ENCODE measurements at regions not wholly inside any gene's neighbourhood (a gene's known extent, or its start where the extent isn't known, plus 50 kb on each side); places are given as distances from the start of the nearest gene placed in this dataset.
"Not testable (repeated sequence)": the region's sequence is repeated elsewhere in the genome, so short reads cannot be mapped to it uniquely, and the experiment has no call there.

- Histone ChIP-seq H3K27ac (ENCODE audit: low read length) (no peak overlapping the region), H3K4me1 (ENCODE audit: control insufficient read depth, insufficient read depth, low read length) (no peaks in the 10 kb centered on the region), H3K9me3 (ENCODE audit: control insufficient read depth, low read depth, low read length) (no peaks in the 10 kb centered on the region), H3K27me3 (ENCODE audit: control insufficient read depth, insufficient read depth, low read length) (no peaks in the 10 kb centered on the region), H3K4me3 (ENCODE audit: low read length) (no peak overlapping the region), H3K36me3 (ENCODE audit: control insufficient read depth, insufficient read depth, low read length) (no peaks in the 10 kb centered on the region)
- 88% methylated on average over 2 of the region's 5 CpGs for WGBS (ENCODE audit: insufficient coverage, low lambda C conversion rate)
- DNase-seq: no peak
These were observed 67.4 kb downstream of the SNTN start for GRCh38 chr3:63719796-63720445.

GRCh38 chr3:63720951-63721350, 68.5 kb downstream of the SNTN start:
- not testable (repeated sequence) for H3K27ac ChIP-seq (ENCODE audit: low read length); DNase-seq; H3K4me3 ChIP-seq (ENCODE audit: low read length); H3K27me3 ChIP-seq (ENCODE audit: control insufficient read depth, insufficient read depth, low read length); H3K36me3 ChIP-seq (ENCODE audit: control insufficient read depth, insufficient read depth, low read length); H3K4me1 ChIP-seq (ENCODE audit: control insufficient read depth, insufficient read depth, low read length); H3K9me3 ChIP-seq (ENCODE audit: control insufficient read depth, low read depth, low read length)
- no CpG with 5 or more reads among the region's 1 CpG for WGBS (ENCODE audit: insufficient coverage, low lambda C conversion rate)

GRCh38 chr3:63724987-63725386, 72.5 kb downstream of the SNTN start:
- WGBS (ENCODE audit: insufficient coverage, low lambda C conversion rate): no CpG with 5 or more reads among the region's 3 CpGs
- Histone ChIP-seq H3K27ac (ENCODE audit: low read length) (no peak overlapping the region), H3K36me3 (ENCODE audit: control insufficient read depth, insufficient read depth, low read length) (no peaks in the 10 kb centered on the region), H3K27me3 (ENCODE audit: control insufficient read depth, insufficient read depth, low read length) (no peaks in the 10 kb centered on the region), H3K9me3 (ENCODE audit: control insufficient read depth, low read depth, low read length) (no peaks in the 10 kb centered on the region), H3K4me1 (ENCODE audit: control insufficient read depth, insufficient read depth, low read length) (no peaks in the 10 kb centered on the region), H3K4me3 (ENCODE audit: low read length) (no peak overlapping the region)
- DNase-seq: no peak

GRCh38 chr3:63726656-63727055, 74.2 kb downstream of the SNTN start:
- Histone ChIP-seq H3K4me3 (ENCODE audit: low read length) (no peak overlapping the region), H3K36me3 (ENCODE audit: control insufficient read depth, insufficient read depth, low read length) (no peaks in the 10 kb centered on the region), H3K27me3 (ENCODE audit: control insufficient read depth, insufficient read depth, low read length) (no peaks in the 10 kb centered on the region), H3K27ac (ENCODE audit: low read length) (no peak overlapping the region), H3K9me3 (ENCODE audit: control insufficient read depth, low read depth, low read length) (no peaks in the 10 kb centered on the region), H3K4me1 (ENCODE audit: control insufficient read depth, insufficient read depth, low read length) (no peaks in the 10 kb centered on the region)
- WGBS (ENCODE audit: insufficient coverage, low lambda C conversion rate): 100% methylated on average over 1 of the region's 4 CpGs
- no peak for DNase-seq

GRCh38 chr3:63727233-63727632, 74.8 kb downstream of the SNTN start:
- no peak for DNase-seq
- Histone ChIP-seq H3K27ac (ENCODE audit: low read length) (no peak overlapping the region), H3K36me3 (ENCODE audit: control insufficient read depth, insufficient read depth, low read length) (no peaks in the 10 kb centered on the region), H3K4me1 (ENCODE audit: control insufficient read depth, insufficient read depth, low read length) (no peaks in the 10 kb centered on the region), H3K27me3 (ENCODE audit: control insufficient read depth, insufficient read depth, low read length) (no peaks in the 10 kb centered on the region), H3K9me3 (ENCODE audit: control insufficient read depth, low read depth, low read length) (no peaks in the 10 kb centered on the region), H3K4me3 (ENCODE audit: low read length) (no peak overlapping the region)

GRCh38 chr3:63731866-63732265, 79.4 kb downstream of the SNTN start:
- H3K27ac ChIP-seq (ENCODE audit: low read length): no peak overlapping the region
- H3K9me3 ChIP-seq (ENCODE audit: control insufficient read depth, low read depth, low read length): no peaks in the 10 kb centered on the region
- no peak for DNase-seq
- no CpG with 5 or more reads among the region's 2 CpGs for WGBS (ENCODE audit: insufficient coverage, low lambda C conversion rate)
- no peaks in the 10 kb centered on the region for H3K36me3 ChIP-seq (ENCODE audit: control insufficient read depth, insufficient read depth, low read length)
- H3K4me3 ChIP-seq (ENCODE audit: low read length): no peak overlapping the region
- no peaks in the 10 kb centered on the region for H3K4me1 ChIP-seq (ENCODE audit: control insufficient read depth, insufficient read depth, low read length)
- no peaks in the 10 kb centered on the region for H3K27me3 ChIP-seq (ENCODE audit: control insufficient read depth, insufficient read depth, low read length)

- DNase-seq; H3K36me3 ChIP-seq (ENCODE audit: control insufficient read depth, insufficient read depth, low read length); H3K27me3 ChIP-seq (ENCODE audit: control insufficient read depth, insufficient read depth, low read length); H3K27ac ChIP-seq (ENCODE audit: low read length); H3K9me3 ChIP-seq (ENCODE audit: control insufficient read depth, low read depth, low read length); H3K4me3 ChIP-seq (ENCODE audit: low read length); H3K4me1 ChIP-seq (ENCODE audit: control insufficient read depth, insufficient read depth, low read length): not testable (repeated sequence)
- WGBS (ENCODE audit: insufficient coverage, low lambda C conversion rate): no CpG with 5 or more reads among the region's 19 CpGs
These were observed 80.8 kb downstream of the SNTN start for GRCh38 chr3:63733278-63733677.

- H3K27ac ChIP-seq (ENCODE audit: low read length): not testable (repeated sequence)
- no CpG with 5 or more reads among the region's 6 CpGs for WGBS (ENCODE audit: insufficient coverage, low lambda C conversion rate)
These were observed 82.2 kb downstream of the SNTN start for GRCh38 chr3:63734632-63735031.

GRCh38 chr3:63736757-63737156, 82.3 kb upstream of the C3orf49 start:
- H3K36me3 ChIP-seq (ENCODE audit: control insufficient read depth, insufficient read depth, low read length); H3K9me3 ChIP-seq (ENCODE audit: control insufficient read depth, low read depth, low read length); H3K4me3 ChIP-seq (ENCODE audit: low read length); H3K27me3 ChIP-seq (ENCODE audit: control insufficient read depth, insufficient read depth, low read length); DNase-seq; H3K4me1 ChIP-seq (ENCODE audit: control insufficient read depth, insufficient read depth, low read length); H3K27ac ChIP-seq (ENCODE audit: low read length): not testable (repeated sequence)
- no CpG with 5 or more reads among the region's 2 CpGs for WGBS (ENCODE audit: insufficient coverage, low lambda C conversion rate)

More at GRCh38 chr3:63734632-63735031, 82.2 kb downstream of the SNTN start:
- DNase-seq; H3K4me3 ChIP-seq (ENCODE audit: low read length); H3K9me3 ChIP-seq (ENCODE audit: control insufficient read depth, low read depth, low read length); H3K4me1 ChIP-seq (ENCODE audit: control insufficient read depth, insufficient read depth, low read length); H3K36me3 ChIP-seq (ENCODE audit: control insufficient read depth, insufficient read depth, low read length); H3K27me3 ChIP-seq (ENCODE audit: control insufficient read depth, insufficient read depth, low read length): not testable (repeated sequence)

- not testable (repeated sequence) for H3K27ac ChIP-seq (ENCODE audit: low read length); H3K9me3 ChIP-seq (ENCODE audit: control insufficient read depth, low read depth, low read length); DNase-seq; H3K27me3 ChIP-seq (ENCODE audit: control insufficient read depth, insufficient read depth, low read length); H3K36me3 ChIP-seq (ENCODE audit: control insufficient read depth, insufficient read depth, low read length); H3K4me1 ChIP-seq (ENCODE audit: control insufficient read depth, insufficient read depth, low read length); H3K4me3 ChIP-seq (ENCODE audit: low read length)
- WGBS (ENCODE audit: insufficient coverage, low lambda C conversion rate): no CpG with 5 or more reads among the region's 3 CpGs
These were observed 80.5 kb upstream of the C3orf49 start for GRCh38 chr3:63738577-63738976.

GRCh38 chr3:63739474-63739873, 79.6 kb upstream of the C3orf49 start:
- no peak overlapping the region for H3K27ac ChIP-seq (ENCODE audit: low read length)
- no peaks in the 10 kb centered on the region for H3K27me3 ChIP-seq (ENCODE audit: control insufficient read depth, insufficient read depth, low read length)
- DNase-seq: no peak
- H3K4me1 ChIP-seq (ENCODE audit: control insufficient read depth, insufficient read depth, low read length): no peaks in the 10 kb centered on the region
- 20% methylated on average over 1 of the region's 1 CpG for WGBS (ENCODE audit: insufficient coverage, low lambda C conversion rate)
- H3K36me3 ChIP-seq (ENCODE audit: control insufficient read depth, insufficient read depth, low read length): no peaks in the 10 kb centered on the region
- H3K4me3 ChIP-seq (ENCODE audit: low read length): no peak overlapping the region
- no peaks in the 10 kb centered on the region for H3K9me3 ChIP-seq (ENCODE audit: control insufficient read depth, low read depth, low read length)
